HG03064 (cell line): ENCODE measurements at regions not wholly inside any gene's neighbourhood (a gene's known extent, or its start where the extent isn't known, plus 50 kb on each side); places are given as distances from the start of the nearest gene placed in this dataset.

Experiments
- ATAC-seq: cut with Tn5 transposase; IDR thresholded peaks from one replicate; pipeline ENCODE4 v1.9.1; 2021; ENCODE audit warnings: low read depth; ENCODE audit not compliant: unreplicated experiment

- ATAC-seq = no peak
Measured at GRCh38 chr20:59403261-59403961, 103.0 kb downstream of the EDN3 start.

GRCh38 chr20:59403962-59404314 lies 103.5 kb downstream of the EDN3 start:
- ATAC-seq = no peak

- ATAC-seq = no peak
Measured at GRCh38 chr20:59404749-59405148, 104.3 kb downstream of the EDN3 start.

- no peak for ATAC-seq
Measured at GRCh38 chr20:59405226-59406200, 105.1 kb downstream of the EDN3 start.

- no peak for ATAC-seq
Measured at GRCh38 chr20:59406446-59406845, 106.0 kb downstream of the EDN3 start.

- ATAC-seq = no peak
Measured at GRCh38 chr20:59411170-59411569, 110.8 kb downstream of the EDN3 start.

- no peak for ATAC-seq
Measured at GRCh38 chr20:59411589-59411988, 111.2 kb downstream of the EDN3 start.

GRCh38 chr20:59412181-59412580 lies 111.8 kb downstream of the EDN3 start:
- ATAC-seq = no peak

GRCh38 chr20:59412875-59413284 lies 112.5 kb downstream of the EDN3 start:
- ATAC-seq = no peak

- ATAC-seq = no peak
Measured at GRCh38 chr20:59413326-59413865, 113.0 kb downstream of the EDN3 start.

GRCh38 chr20:59414936-59415623 lies 114.7 kb downstream of the EDN3 start:
- no peak for ATAC-seq

GRCh38 chr20:59416916-59417315 lies 116.5 kb downstream of the EDN3 start:
- ATAC-seq = no peak

- no peak for ATAC-seq
Measured at GRCh38 chr20:59421089-59421488, 120.7 kb downstream of the EDN3 start.

GRCh38 chr20:59421920-59422637 lies 121.7 kb downstream of the EDN3 start:
- ATAC-seq = no peak

- no peak for ATAC-seq
Measured at GRCh38 chr20:59422872-59423544, 122.6 kb downstream of the EDN3 start.

- ATAC-seq = no peak
Measured at GRCh38 chr20:59424976-59425375, 124.6 kb downstream of the EDN3 start.

GRCh38 chr20:59425572-59425971 lies 125.2 kb downstream of the EDN3 start:
- no peak for ATAC-seq

GRCh38 chr20:59428006-59428405 lies 127.6 kb downstream of the EDN3 start:
- no peak for ATAC-seq

- no peak for ATAC-seq
Measured at GRCh38 chr20:59428441-59429205, 128.2 kb downstream of the EDN3 start.
